ENCODE measurements at regions not wholly inside any gene's neighbourhood (a gene's known extent, or its start where the extent isn't known, plus 50 kb on each side); places are given as distances from the start of the nearest gene placed in this dataset.

DNA sequence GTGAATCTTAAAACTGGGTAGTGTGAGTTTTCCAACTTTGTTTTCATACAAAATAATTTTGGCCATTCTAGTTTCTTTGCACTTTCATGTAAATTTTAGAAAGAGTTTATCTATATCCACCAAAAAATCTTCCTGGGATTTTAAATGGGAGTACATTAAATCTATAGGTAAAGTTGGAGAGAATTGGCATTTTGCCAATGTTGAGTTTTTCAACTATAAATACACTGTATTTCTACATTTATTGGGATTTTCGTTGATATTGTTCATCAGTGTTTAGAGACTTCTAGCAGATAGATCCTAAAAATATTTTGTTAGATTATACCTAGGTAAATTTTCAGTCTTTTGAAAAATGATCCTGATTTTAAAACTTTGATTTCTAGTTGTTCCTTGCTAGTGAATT, 83.1 kb upstream of the CCDC54 start:
- ATAC-seq (no peak), DNase-seq (no peak)
- Histone ChIP-seq H3K27me3 (ENCODE audit: control insufficient read depth, insufficient read depth) (no peaks in the 10 kb centered on the region), H3K27ac (ENCODE audit: low read length) (no peak overlapping the region), H3K4me1 (ENCODE audit: control insufficient read depth, insufficient read depth, low read length) (no peaks in the 10 kb centered on the region), H3K4me3 (ENCODE audit: low read length) (no peak overlapping the region), H3K9me3 (ENCODE audit: control insufficient read depth, low read length) (no peaks in the 10 kb centered on the region)
- intact Hi-C loops (cut with DNase I): no loop called here
- 86% methylated on average over 1 of the region's 1 CpG for WGBS

DNA sequence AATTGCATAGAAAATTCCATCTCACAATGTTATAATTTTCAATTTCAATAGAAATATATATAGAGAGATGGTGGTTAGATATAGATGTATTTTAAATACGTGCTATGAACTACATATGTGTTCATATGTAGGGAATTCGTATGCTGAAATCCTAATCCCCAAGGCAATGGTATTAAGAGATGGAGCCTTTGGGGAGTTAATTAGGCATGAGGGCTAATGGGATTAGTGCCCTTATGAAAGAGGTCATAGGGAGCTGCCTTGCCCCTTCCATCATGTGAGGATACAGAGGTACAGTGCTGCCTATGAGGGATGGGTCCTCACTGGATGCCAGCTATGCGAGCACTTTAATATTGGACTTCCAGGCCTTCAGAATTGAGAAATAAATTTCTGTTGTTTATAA, 79.6 kb upstream of the CCDC54 start:
- no peaks in the 10 kb centered on the region for H3K4me1 ChIP-seq (ENCODE audit: control insufficient read depth, insufficient read depth, low read length)
- DNase-seq (no peak), ATAC-seq (no peak)
- no peaks in the 10 kb centered on the region for H3K27me3 ChIP-seq (ENCODE audit: control insufficient read depth, insufficient read depth)
- intact Hi-C loops (cut with DNase I): no loop called here
- H3K4me3 ChIP-seq (ENCODE audit: low read length): no peak overlapping the region
- H3K27ac ChIP-seq (ENCODE audit: low read length): no peak overlapping the region
- 96% methylated on average over 3 of the region's 3 CpGs for WGBS
- H3K9me3 ChIP-seq (ENCODE audit: control insufficient read depth, low read length): no peaks in the 10 kb centered on the region

DNA sequence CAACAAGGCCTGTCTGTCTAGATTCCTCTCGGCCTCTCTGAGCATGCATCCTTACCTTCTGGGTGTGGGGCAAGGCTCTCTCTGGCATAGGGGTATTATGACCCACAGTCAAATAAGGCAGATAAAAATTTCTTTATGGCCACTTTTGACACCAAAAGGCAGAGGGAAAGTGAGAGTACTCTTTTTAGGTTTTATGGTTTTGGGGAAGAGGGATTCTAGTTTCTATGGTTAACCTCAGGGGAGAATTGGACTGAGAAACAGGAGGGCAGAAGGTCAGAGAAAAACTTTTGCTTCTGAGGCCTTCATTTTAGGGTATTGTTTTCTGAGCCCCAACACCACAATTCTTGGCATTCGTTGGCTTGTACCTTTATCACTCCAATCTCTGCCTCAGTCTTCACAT, 70.0 kb upstream of the CCDC54 start:
- intact Hi-C loops (cut with DNase I): no loop called here
- no peaks in the 10 kb centered on the region for H3K27me3 ChIP-seq (ENCODE audit: control insufficient read depth, insufficient read depth)
- no peak overlapping the region for H3K4me3 ChIP-seq (ENCODE audit: low read length)
- ATAC-seq (no peak), DNase-seq (no peak)
- no peak overlapping the region for H3K27ac ChIP-seq (ENCODE audit: low read length)
- H3K4me1 ChIP-seq (ENCODE audit: control insufficient read depth, insufficient read depth, low read length): no peaks in the 10 kb centered on the region
- no peaks in the 10 kb centered on the region for H3K9me3 ChIP-seq (ENCODE audit: control insufficient read depth, low read length)
- WGBS: 88% methylated on average over 2 of the region's 2 CpGs

DNA sequence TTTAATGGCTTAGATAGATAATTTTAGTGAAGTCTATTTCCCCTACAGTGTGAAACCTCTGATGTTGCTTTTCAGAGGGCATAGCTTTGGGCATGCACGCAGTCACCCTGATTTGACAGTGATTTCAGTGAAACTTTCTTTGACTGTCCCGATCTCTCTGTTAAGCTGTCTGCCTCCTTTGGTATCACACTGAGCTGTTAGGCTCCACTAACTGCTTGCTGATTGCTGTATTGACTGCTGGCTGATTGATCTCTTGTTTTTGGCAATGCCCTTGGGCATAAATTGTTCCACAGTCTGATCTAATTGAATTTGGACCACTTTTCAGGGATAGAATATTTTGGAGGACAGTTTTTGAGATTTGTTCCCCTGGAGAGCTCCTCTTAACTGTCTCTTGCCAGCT, 68.5 kb upstream of the CCDC54 start:
- DNase-seq: no peak
- H3K27ac ChIP-seq (ENCODE audit: low read length): no peak overlapping the region
- WGBS: 51% methylated on average over 2 of the region's 2 CpGs
- no peaks in the 10 kb centered on the region for H3K4me1 ChIP-seq (ENCODE audit: control insufficient read depth, insufficient read depth, low read length)
- no peaks in the 10 kb centered on the region for H3K27me3 ChIP-seq (ENCODE audit: control insufficient read depth, insufficient read depth)
- no peak overlapping the region for H3K4me3 ChIP-seq (ENCODE audit: low read length)
- H3K9me3 ChIP-seq (ENCODE audit: control insufficient read depth, low read length): no peaks in the 10 kb centered on the region
- no peak for ATAC-seq
- intact Hi-C loops (cut with DNase I): no loop called here

DNA sequence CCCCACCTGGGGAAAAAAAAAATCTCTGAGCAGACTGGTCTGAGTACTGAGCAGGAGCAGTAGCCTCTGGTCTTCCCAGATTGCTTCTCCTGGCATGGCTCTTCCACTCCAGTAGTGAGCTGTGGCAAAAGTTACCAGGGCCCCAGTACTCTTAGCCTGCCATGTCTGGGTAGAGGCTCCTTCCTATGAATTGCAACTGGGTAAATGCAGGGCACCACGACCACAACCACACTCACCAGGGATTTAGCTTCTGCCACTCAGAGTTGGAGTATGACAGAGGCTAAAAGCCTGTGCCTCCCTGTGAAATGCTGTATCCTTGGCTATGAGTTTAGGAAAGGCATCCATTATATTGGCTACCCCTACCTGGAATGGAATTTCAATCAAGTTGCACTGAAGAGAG, 67.9 kb upstream of the CCDC54 start:
- Histone ChIP-seq H3K4me3 (ENCODE audit: low read length) (no peak overlapping the region), H3K9me3 (ENCODE audit: control insufficient read depth, low read length) (no peaks in the 10 kb centered on the region), H3K27ac (ENCODE audit: low read length) (no peak overlapping the region), H3K4me1 (ENCODE audit: control insufficient read depth, insufficient read depth, low read length) (no peaks in the 10 kb centered on the region), H3K27me3 (ENCODE audit: control insufficient read depth, insufficient read depth) (no peaks in the 10 kb centered on the region)
- DNase-seq (no peak), ATAC-seq (no peak)
- intact Hi-C loops (cut with DNase I): no loop called here
- WGBS: 94% methylated on average over 1 of the region's 1 CpG

DNA sequence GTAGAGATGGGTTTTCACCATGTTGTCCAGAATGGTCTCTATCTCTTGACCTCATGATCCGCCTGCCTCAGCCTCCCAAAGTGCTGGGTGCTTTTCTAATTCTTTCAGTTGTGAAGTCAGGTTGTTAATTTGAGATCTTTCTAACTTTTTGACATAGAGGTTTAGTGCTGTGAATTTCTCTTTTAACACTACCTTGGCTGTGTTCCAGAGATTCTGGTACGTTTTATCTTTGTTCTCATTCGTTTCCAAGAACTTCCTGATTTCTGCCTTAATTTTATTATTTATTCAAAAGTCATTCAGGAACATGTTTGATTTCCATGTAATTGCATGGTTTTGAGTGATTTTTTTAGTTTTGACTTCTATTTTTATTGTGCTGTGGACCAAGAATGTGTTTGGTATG, 63.5 kb upstream of the CCDC54 start:
- intact Hi-C loops (cut with DNase I): no loop called here
- DNase-seq (no peak), ATAC-seq (no peak)
- H3K4me1 ChIP-seq (ENCODE audit: control insufficient read depth, insufficient read depth, low read length): no peaks in the 10 kb centered on the region
- H3K4me3 ChIP-seq (ENCODE audit: low read length): no peak overlapping the region
- H3K27ac ChIP-seq (ENCODE audit: low read length): no peak overlapping the region
- WGBS: 43% methylated on average over 3 of the region's 3 CpGs
- no peaks in the 10 kb centered on the region for H3K9me3 ChIP-seq (ENCODE audit: control insufficient read depth, low read length)
- no peaks in the 10 kb centered on the region for H3K27me3 ChIP-seq (ENCODE audit: control insufficient read depth, insufficient read depth)

DNA sequence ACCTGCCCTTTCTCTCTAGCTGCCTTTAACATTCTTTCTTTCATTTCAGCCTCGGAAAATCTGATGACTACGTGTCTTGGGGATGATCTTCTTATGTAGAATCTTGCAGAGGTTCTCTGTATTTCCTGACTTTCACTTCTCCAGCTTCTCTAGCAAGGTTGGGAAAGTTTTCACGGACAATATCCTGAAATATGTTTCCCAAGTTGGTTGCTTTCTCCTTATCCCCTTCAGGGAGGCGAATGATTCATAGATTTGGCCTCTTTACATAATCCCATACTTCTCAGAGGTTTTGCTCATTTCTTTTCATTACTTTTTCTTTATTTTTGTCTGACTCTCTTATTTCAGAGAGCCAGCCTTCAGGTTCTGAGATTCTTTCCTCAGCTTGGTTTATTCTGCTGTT, 62.1 kb upstream of the CCDC54 start:
- DNase-seq (no peak), ATAC-seq (no peak)
- Histone ChIP-seq H3K27ac (ENCODE audit: low read length) (no peak overlapping the region), H3K27me3 (ENCODE audit: control insufficient read depth, insufficient read depth) (no peaks in the 10 kb centered on the region), H3K9me3 (ENCODE audit: control insufficient read depth, low read length) (no peaks in the 10 kb centered on the region), H3K4me3 (ENCODE audit: low read length) (no peak overlapping the region), H3K4me1 (ENCODE audit: control insufficient read depth, insufficient read depth, low read length) (no peaks in the 10 kb centered on the region)
- 88% methylated on average over 4 of the region's 4 CpGs for WGBS
- intact Hi-C loops (cut with DNase I): no loop called here

DNA sequence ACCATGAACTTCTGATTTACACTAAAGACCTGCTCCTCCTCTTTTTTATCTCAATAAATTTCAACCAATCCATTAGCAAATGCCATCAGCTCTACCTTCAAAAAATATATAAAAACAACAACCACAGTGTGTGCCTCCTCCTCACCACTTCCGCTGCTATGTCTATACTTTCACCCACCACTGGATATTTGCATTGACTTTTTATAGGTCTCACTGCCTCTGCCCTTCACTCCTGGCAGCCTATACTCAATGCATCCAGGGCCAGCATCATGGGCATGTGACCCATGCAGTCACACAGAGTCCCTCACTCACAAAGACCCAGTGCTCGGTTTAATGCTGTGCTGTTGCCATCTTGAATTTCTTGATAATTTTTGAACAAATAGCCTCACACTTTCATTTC, 53.5 kb upstream of the CCDC54 start:
- no peak for DNase-seq
- Histone ChIP-seq H3K9me3 (ENCODE audit: control insufficient read depth, low read length) (no peaks in the 10 kb centered on the region), H3K4me1 (ENCODE audit: control insufficient read depth, insufficient read depth, low read length) (no peaks in the 10 kb centered on the region), H3K4me3 (ENCODE audit: low read length) (no peak overlapping the region), H3K27me3 (ENCODE audit: control insufficient read depth, insufficient read depth) (no peaks in the 10 kb centered on the region), H3K27ac (ENCODE audit: low read length) (no peak overlapping the region)
- 98% methylated on average over 2 of the region's 2 CpGs for WGBS
- ATAC-seq: no peak
- intact Hi-C loops (cut with DNase I): no loop called here

DNA sequence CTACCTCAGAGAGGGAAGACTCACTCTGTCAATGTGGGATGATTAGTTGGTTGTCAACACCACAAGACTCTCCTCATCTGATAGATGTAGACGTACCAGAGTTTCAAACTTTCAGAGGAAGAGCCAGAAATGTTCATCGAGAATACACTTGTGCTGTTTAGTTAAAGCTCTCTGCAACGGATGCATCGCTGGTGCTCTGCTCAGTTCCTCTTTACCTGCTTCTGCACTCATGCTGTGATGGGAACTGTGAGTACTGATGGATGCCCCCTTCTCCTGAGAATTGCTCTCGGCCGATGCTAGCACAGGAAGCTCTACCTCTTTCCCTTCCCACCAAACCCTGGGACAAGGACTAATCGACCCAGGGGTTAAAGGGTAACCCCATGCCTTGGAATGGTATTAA, 51.8 kb upstream of the CCDC54 start:
- H3K4me3 ChIP-seq (ENCODE audit: low read length): no peak overlapping the region
- no peaks in the 10 kb centered on the region for H3K27me3 ChIP-seq (ENCODE audit: control insufficient read depth, insufficient read depth)
- ATAC-seq: no peak
- no peak for DNase-seq
- intact Hi-C loops (cut with DNase I): no loop called here
- no peaks in the 10 kb centered on the region for H3K9me3 ChIP-seq (ENCODE audit: control insufficient read depth, low read length)
- WGBS: 68% methylated on average over 7 of the region's 7 CpGs
- H3K27ac ChIP-seq (ENCODE audit: low read length): no peak overlapping the region
- H3K4me1 ChIP-seq (ENCODE audit: control insufficient read depth, insufficient read depth, low read length): no peaks in the 10 kb centered on the region

All from right cardiac atrium (tissue), 5 donors.